ENCODE measurements at regions not wholly inside any gene's neighbourhood (a gene's known extent, or its start where the extent isn't known, plus 50 kb on each side); places are given as distances from the start of the nearest gene placed in this dataset.
"Not testable (repeated sequence)": the region's sequence is repeated elsewhere in the genome, so short reads cannot be mapped to it uniquely, and the experiment has no call there.

GRCh38 chr10:100612601-100613595 lies 77.2 kb downstream of the HIF1AN start:
- DNase-seq, result no peak

GRCh38 chr10:100613846-100614245 lies 78.1 kb downstream of the HIF1AN start:
- DNase-seq, result no peak

GRCh38 chr10:100614429-100615095 lies 78.8 kb downstream of the HIF1AN start:
- no peak for DNase-seq

GRCh38 chr10:100615241-100615640 lies 79.5 kb downstream of the HIF1AN start:
- DNase-seq, result no peak

- DNase-seq, result no peak
These were observed 80.2 kb downstream of the HIF1AN start for GRCh38 chr10:100615908-100616307.

GRCh38 chr10:100618091-100618615 lies 82.4 kb downstream of the HIF1AN start:
- DNase-seq, result no peak

- DNase-seq, result no peak
These were observed 83.0 kb downstream of the HIF1AN start for GRCh38 chr10:100618632-100619255.

GRCh38 chr10:100620087-100620835 lies 84.5 kb downstream of the HIF1AN start:
- no peak for DNase-seq

- no peak for DNase-seq
These were observed 85.8 kb downstream of the HIF1AN start for GRCh38 chr10:100621360-100622205.

- DNase-seq, result no peak
These were observed 87.2 kb downstream of the HIF1AN start for GRCh38 chr10:100622946-100623345.

GRCh38 chr10:100623521-100624230 lies 87.9 kb downstream of the HIF1AN start:
- no peak for DNase-seq

GRCh38 chr10:100624298-100624697 lies 88.6 kb downstream of the HIF1AN start:
- no peak for DNase-seq

- DNase-seq, result no peak
These were observed 90.1 kb downstream of the HIF1AN start for GRCh38 chr10:100625816-100626215.

- no peak for DNase-seq
These were observed 92.3 kb downstream of the HIF1AN start for GRCh38 chr10:100628061-100628460.

- DNase-seq, result no peak
These were observed 95.4 kb downstream of the HIF1AN start for GRCh38 chr10:100631192-100631591.

- DNase-seq, result no peak
These were observed 96.3 kb downstream of the HIF1AN start for GRCh38 chr10:100632027-100632426.

- DNase-seq, result no peak
These were observed 98.3 kb downstream of the HIF1AN start for GRCh38 chr10:100634034-100634433.

GRCh38 chr10:100636848-100637553 lies 101.3 kb downstream of the HIF1AN start:
- no peak for DNase-seq

- DNase-seq, result no peak
These were observed 102.0 kb downstream of the HIF1AN start for GRCh38 chr10:100637785-100638184.

- DNase-seq, result not testable (repeated sequence)
These were observed 103.2 kb downstream of the HIF1AN start for GRCh38 chr10:100638969-100639368.

Data from NCI-H1105 treated with DMSO at 0.1 percent for 48 hours (cell line).